ENCODE measurements at regions not wholly inside any gene's neighbourhood (a gene's known extent, or its start where the extent isn't known, plus 50 kb on each side); places are given as distances from the start of the nearest gene placed in this dataset.

DNA sequence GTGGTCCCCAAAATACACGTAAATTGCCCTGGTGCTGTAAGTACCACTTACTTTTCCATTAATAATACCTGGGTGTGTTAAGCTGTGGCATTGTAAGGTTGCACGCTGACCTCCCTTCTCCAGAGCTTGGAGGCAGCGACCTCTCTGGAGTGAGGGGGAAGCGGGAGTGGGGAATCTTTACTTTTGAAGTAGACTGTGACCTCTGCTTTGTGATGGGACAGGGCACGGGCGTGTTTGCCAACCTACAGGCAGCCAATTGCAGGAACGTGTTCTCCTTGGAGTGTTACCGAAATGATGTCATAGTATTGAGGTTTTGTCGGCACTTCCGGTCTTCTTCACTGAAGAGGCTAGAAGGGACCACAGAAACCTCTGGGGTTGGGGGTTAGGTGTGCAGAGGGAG, 227.3 kb upstream of the C2CD4B start:
- H3K36me3 ChIP-seq (ENCODE audit: insufficient read depth, low read length): no peaks in the 10 kb centered on the region
- no peak overlapping the region for H3K4me3 ChIP-seq (ENCODE audit: low read depth, low read length, poor library complexity, severe bottlenecking)
- POLR2A ChIA-PET: no interaction called here
- BruUV-seq (replicated peaks): no TSS peak
- H3K79me2 ChIP-seq (ENCODE audit: insufficient read depth, low read depth, low read length): peaks cover 7% of the 10 kb centered on the region; the same call in 1 of the 2 replicates
- H3K9me2 ChIP-seq (ENCODE audit: insufficient read depth, low read length): no peaks in the 10 kb centered on the region
- H3K4me1 ChIP-seq (ENCODE audit: insufficient read depth, low read length, poor library complexity, severe bottlenecking): peaks cover 18% of the 10 kb centered on the region
- no peaks in the 10 kb centered on the region for H4K20me1 ChIP-seq (ENCODE audit: insufficient read depth, low read length)
- TF ChIP-seq CTCF (conservative IDR thresholded peaks at IDR 0.05; ENCODE audit: low read length) (no peak), EZH2phosphoT487 (IDR thresholded peaks at IDR 0.05; ENCODE audit: borderline replicate concordance, low read depth, low read length) (no peak)
- H3K9me3 ChIP-seq (ENCODE audit: low read length): no peaks in the 10 kb centered on the region
- peak; percentile 6 for DNase-seq (ENCODE audit: low spot score)
- no peak overlapping the region for H3K27ac ChIP-seq (ENCODE audit: low read depth, low read length, poor library complexity, severe bottlenecking)
- intact Hi-C loops (cut with micrococcal nuclease; ENCODE audit: unreplicated experiment): no loop called here
- H2AFZ ChIP-seq (ENCODE audit: low read length): no peak overlapping the region
- peak overlapping the region; percentile 100 for H3K4me2 ChIP-seq (ENCODE audit: low read length)
- CTCF ChIA-PET (ENCODE audit: unreplicated experiment): no interaction called here

- Histone ChIP-seq H3K79me2 (ENCODE audit: insufficient read depth, low read depth, low read length) (peaks cover 7% of the 10 kb centered on the region; the same call in 1 of the 2 replicates), H3K4me1 (ENCODE audit: insufficient read depth, low read length, poor library complexity, severe bottlenecking) (peaks cover 18% of the 10 kb centered on the region), H2AFZ (ENCODE audit: low read length) (no peak overlapping the region), H3K4me2 (ENCODE audit: low read length) (no peak overlapping the region), H3K27ac (ENCODE audit: low read depth, low read length, poor library complexity, severe bottlenecking) (no peak overlapping the region), H3K4me3 (ENCODE audit: low read depth, low read length, poor library complexity, severe bottlenecking) (no peak overlapping the region), H3K36me3 (ENCODE audit: insufficient read depth, low read length) (no peaks in the 10 kb centered on the region), H3K9me2 (ENCODE audit: insufficient read depth, low read length) (no peaks in the 10 kb centered on the region), H3K9me3 (ENCODE audit: low read length) (no peaks in the 10 kb centered on the region), H4K20me1 (ENCODE audit: insufficient read depth, low read length) (no peaks in the 10 kb centered on the region)
- DNase-seq (ENCODE audit: low spot score): no peak
- POLR2A ChIA-PET: interaction anchor here (0.7 kb wide), 1 partner anchor 119 kb away, joined by 3 read pairs; no protein-coding TSS in a partner anchor
- CTCF ChIA-PET (ENCODE audit: unreplicated experiment): no interaction called here
- no peak for TF ChIP-seq CTCF (conservative IDR thresholded peaks at IDR 0.05; ENCODE audit: low read length)
- TF ChIP-seq EZH2phosphoT487 (IDR thresholded peaks at IDR 0.05; ENCODE audit: borderline replicate concordance, low read depth, low read length): no peak
- BruUV-seq (replicated peaks): no TSS peak
- intact Hi-C loops (cut with micrococcal nuclease; ENCODE audit: unreplicated experiment): no loop called here
Observed at GRCh38 chr15:62393196-62393595, 228.1 kb upstream of the C2CD4B start.

- ChIA-PET CTCF (ENCODE audit: unreplicated experiment) (no interaction called here), POLR2A (interaction anchor here (0.6 to 0.7 kb wide), 2 partner anchors 13 to 1624 kb away, joined by 3 to 4 read pairs; no protein-coding TSS in a partner anchor)
- Histone ChIP-seq H3K36me3 (ENCODE audit: insufficient read depth, low read length) (no peaks in the 10 kb centered on the region), H4K20me1 (ENCODE audit: insufficient read depth, low read length) (no peaks in the 10 kb centered on the region), H2AFZ (ENCODE audit: low read length) (no peak overlapping the region), H3K4me2 (ENCODE audit: low read length) (no peak overlapping the region), H3K9me2 (ENCODE audit: insufficient read depth, low read length) (no peaks in the 10 kb centered on the region), H3K79me2 (ENCODE audit: insufficient read depth, low read depth, low read length) (peaks cover 7% of the 10 kb centered on the region; the same call in 1 of the 2 replicates), H3K27ac (ENCODE audit: low read depth, low read length, poor library complexity, severe bottlenecking) (no peak overlapping the region), H3K4me1 (ENCODE audit: insufficient read depth, low read length, poor library complexity, severe bottlenecking) (peaks cover 15% of the 10 kb centered on the region), H3K9me3 (ENCODE audit: low read length) (no peaks in the 10 kb centered on the region), H3K4me3 (ENCODE audit: low read depth, low read length, poor library complexity, severe bottlenecking) (no peak overlapping the region)
- intact Hi-C loops (cut with micrococcal nuclease; ENCODE audit: unreplicated experiment): no loop called here
- BruUV-seq (replicated peaks): no TSS peak
- TF ChIP-seq EZH2phosphoT487 (IDR thresholded peaks at IDR 0.05; ENCODE audit: borderline replicate concordance, low read depth, low read length) (no peak), CTCF (conservative IDR thresholded peaks at IDR 0.05; ENCODE audit: low read length) (no peak)
- DNase-seq (ENCODE audit: low spot score): no peak
Observed at GRCh38 chr15:62394079-62394478, 229.0 kb upstream of the C2CD4B start.
